Adrenal gland (tissue), 5 donors: ENCODE measurements at regions not wholly inside any gene's neighbourhood (a gene's known extent, or its start where the extent isn't known, plus 50 kb on each side); places are given as distances from the start of the nearest gene placed in this dataset.

ENCODE experiments used
- POLR2A ChIP-seq, 2 donors: fragments of 450-650 bp; IDR thresholded peaks; one replicate each; pipeline ENCODE4 v1.6.1; 2017; ENCODE audit warnings: antibody characterized with exemption in 2 of 2, mild to moderate bottlenecking in 2 of 2, moderate library complexity in 1 of 2
- TF ChIP-seq, protein P1 (sequence below), 6 experiments: fragments of 450-650 bp in 4 of 6; fragments of 200-600 bp in 2 of 6; sonication (generic) in 1 of 6; IDR thresholded peaks; 1 replicate in 5 of 6; 2 replicates in 1 of 6; pipeline versions ENCODE4 v1.5.1 to v1.8.0; 2016 to 2021; ENCODE audit warnings: antibody characterized with exemption in 6 of 6, mild to moderate bottlenecking in 2 of 6, moderate library complexity in 1 of 6
- donor health status: DM: no; HTN: no; CAD: no.

DNA sequence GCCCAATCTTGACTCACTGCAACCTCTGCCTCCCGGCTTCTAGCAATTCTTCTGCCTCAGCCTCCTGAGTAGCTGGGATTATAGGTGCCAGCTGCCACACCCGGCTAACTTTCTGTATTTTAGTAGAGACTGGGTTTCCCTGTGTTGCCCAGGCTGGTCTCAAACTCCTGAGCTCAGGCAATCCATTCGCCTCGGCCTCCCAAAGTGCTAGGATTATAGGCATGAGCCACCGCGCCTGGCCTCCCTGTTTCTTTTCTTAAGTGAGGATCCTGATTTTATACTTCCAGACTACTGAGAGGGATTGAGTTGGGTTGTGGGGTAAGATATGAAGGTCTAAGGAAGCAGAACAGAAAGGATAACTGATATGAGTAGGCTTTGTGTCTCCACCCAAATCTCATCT is 106.8 kb downstream of the CNTN3 start:
- TF ChIP-seq POLR2A (IDR thresholded peaks at IDR 0.05), result no peak
- TF ChIP-seq, protein P1, sequence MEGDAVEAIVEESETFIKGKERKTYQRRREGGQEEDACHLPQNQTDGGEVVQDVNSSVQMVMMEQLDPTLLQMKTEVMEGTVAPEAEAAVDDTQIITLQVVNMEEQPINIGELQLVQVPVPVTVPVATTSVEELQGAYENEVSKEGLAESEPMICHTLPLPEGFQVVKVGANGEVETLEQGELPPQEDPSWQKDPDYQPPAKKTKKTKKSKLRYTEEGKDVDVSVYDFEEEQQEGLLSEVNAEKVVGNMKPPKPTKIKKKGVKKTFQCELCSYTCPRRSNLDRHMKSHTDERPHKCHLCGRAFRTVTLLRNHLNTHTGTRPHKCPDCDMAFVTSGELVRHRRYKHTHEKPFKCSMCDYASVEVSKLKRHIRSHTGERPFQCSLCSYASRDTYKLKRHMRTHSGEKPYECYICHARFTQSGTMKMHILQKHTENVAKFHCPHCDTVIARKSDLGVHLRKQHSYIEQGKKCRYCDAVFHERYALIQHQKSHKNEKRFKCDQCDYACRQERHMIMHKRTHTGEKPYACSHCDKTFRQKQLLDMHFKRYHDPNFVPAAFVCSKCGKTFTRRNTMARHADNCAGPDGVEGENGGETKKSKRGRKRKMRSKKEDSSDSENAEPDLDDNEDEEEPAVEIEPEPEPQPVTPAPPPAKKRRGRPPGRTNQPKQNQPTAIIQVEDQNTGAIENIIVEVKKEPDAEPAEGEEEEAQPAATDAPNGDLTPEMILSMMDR (IDR thresholded peaks at IDR 0.05), result no peak
